MM.1S (cell line): ENCODE measurements at regions not wholly inside any gene's neighbourhood (a gene's known extent, or its start where the extent isn't known, plus 50 kb on each side); places are given as distances from the start of the nearest gene placed in this dataset.

Experiments used
- CTCF ChIP-seq: fragments of 300-600 bp; sonication (generic); IDR thresholded peaks from 2 replicates; pipeline ENCODE4 v1.5.1; 2016; ENCODE audit warnings: antibody characterized with exemption, low read length, mixed read lengths
- EZH2phosphoT487 ChIP-seq: fragments of 300-600 bp; sonication (generic); IDR thresholded peaks from 2 replicates; pipeline ENCODE4 v1.6.1; 2018; ENCODE audit warnings: antibody characterized with exemption, low read length

- TF ChIP-seq CTCF (no peak), EZH2phosphoT487 (no peak)
These were observed 199.6 kb downstream of the SHOX2 start for GRCh38 chr3:157906627-157907026.
